HTR-8/SVneo (cell line): ENCODE measurements at regions not wholly inside any gene's neighbourhood (a gene's known extent, or its start where the extent isn't known, plus 50 kb on each side); places are given as distances from the start of the nearest gene placed in this dataset.
"Not testable (repeated sequence)": the region's sequence is repeated elsewhere in the genome, so short reads cannot be mapped to it uniquely, and the experiment has no call there.

ENCODE experiments used
- DNase-seq: peaks from one replicate; pipeline ENCODE4 v3.0.0; 2011; ENCODE audit warnings: low spot score, mixed read lengths; ENCODE audit not compliant: insufficient read length
- FAIRE-seq: peaks from 2 replicates; lab custom pipeline; 2011; peaks lifted over from hg19 to GRCh38; lab: Jason Lieb, UNC

DNA sequence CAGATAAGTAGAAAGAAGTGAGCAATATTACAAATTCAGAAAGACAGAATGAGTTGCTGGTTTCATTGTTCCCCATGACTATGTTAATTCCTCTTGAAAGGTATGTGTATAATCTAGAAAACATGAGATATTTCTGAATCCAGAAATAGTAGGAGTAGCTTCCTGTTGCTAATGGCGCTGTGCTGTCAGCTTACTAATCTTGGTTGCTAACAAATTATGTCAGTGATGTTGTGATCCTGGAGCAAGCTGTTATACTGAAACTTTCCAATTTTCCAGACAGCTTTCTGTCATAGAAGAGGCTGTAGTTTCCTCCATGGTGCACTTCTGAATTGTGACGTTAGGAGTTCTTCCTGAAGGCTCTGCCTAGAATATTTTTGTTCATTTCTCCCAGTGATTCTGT, 372.3 kb downstream of the USP25 start:
- FAIRE-seq (no peak), DNase-seq (no peak)

DNA sequence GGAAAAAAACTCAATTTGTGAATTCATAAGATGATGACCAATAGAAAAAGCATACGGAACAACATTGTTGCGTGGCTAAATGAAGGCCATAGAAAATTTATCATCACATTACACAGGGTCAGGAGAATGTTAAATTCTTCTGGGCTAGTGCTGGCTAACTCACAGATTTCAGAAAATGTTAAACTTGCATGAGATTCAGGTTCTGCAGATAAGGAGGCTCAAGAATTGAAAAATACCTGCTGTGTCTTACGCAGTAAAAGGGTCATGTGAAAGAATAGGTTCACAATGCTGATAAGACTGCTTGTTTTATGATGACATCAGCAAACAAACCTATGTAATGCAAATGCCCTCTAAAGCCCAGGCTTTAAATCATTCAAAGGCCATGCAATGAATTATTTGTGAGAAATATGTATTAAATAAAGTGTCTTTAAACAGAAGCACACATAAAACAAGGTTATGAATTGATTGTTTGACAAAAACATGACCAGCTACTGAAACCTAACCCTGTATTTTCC, 378.8 kb downstream of the USP25 start:
- no peak for DNase-seq

DNA sequence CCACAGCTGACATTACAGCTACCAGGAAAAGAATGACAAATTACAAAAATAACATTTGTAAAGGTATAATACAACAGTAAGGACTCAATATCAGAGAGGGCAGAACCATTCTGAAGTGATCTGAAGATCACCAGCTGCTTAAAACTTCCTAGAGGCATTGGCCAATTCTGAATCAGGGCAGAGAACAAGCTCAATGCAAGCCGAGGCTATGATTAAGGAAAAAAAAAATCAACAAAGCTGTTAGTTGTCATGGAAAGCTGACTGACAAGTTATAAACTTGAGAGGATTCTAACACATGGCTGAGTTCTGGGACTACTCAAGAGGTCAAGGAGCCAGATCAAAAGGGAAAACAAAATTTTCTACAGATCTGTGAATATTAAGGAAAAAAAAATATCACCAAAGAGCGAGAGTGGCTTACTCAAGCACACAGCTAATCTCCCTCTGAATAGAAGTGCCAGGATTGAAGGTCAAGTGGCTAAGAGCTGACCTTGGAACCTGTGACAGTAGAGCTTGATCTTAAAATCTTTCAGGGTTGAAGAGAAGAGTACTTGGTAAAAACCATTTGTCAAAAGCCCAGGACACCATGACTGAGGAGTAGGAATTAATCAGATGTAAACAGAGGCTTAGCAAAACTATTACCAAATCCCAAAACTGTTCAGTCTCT, 383.4 kb downstream of the USP25 start:
- DNase-seq: no peak
- no peak for FAIRE-seq

More for the DNA sequence above, 378.8 kb downstream of the USP25 start:
- no peak for FAIRE-seq

DNA sequence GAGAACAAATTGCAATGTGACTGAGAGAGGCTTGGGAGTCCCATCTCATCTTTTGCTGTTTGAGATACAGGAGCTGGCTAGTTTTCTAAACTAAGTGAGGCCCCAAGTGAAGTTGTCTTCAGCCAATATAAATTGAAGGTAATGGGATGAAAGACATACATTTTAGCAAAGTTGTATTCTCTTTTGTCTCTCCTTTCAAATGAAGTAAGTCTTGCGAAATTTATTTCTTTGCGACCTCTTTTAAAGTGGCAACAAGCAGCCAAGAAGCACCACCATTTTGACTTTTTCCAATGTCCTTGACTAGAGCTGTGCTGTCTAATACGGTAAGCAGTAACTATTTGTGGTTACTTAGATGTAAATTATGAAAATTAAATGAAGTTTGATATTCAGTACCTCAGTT, 385.7 kb downstream of the USP25 start:
- FAIRE-seq (no peak), DNase-seq (no peak)

DNA sequence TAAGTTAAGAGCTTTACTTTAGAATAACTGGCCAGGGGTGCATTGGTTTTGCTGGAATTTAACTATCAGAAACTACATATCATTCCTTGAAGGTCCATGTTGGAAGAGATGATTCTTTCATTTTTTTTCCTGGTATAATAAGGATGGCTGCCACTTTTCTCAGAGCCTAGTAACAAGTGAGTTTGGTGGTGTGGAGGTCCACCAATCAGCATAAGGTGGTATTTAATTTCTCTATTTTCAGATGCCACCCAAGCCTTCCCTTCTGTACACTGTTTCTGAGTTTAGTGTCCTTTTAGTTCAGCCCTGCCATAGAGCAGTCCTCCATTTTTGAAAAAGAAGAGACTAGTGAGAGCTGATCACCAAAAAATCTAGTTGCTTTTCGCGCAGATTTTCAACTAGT, 386.3 kb downstream of the USP25 start:
- DNase-seq (no peak), FAIRE-seq (no peak)

DNA sequence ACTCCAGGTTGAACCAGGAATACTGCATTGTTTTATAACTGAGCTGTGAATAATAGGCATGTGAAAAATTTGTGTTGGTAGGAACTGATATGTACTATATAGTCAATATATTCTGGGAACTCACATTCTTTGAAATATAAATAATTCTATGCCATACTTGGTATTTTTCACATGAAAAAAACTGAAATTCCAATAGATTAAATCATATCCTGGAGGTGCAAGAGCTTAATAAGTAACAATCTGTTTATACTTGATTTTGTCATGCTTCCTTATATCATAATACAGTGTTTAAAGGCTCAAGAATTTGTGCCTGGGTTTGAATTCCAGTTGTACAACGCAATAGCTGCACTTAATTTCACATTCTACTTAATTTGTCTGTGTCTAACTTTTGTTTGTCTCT, 387.0 kb downstream of the USP25 start:
- DNase-seq: no peak
- FAIRE-seq: no peak

DNA sequence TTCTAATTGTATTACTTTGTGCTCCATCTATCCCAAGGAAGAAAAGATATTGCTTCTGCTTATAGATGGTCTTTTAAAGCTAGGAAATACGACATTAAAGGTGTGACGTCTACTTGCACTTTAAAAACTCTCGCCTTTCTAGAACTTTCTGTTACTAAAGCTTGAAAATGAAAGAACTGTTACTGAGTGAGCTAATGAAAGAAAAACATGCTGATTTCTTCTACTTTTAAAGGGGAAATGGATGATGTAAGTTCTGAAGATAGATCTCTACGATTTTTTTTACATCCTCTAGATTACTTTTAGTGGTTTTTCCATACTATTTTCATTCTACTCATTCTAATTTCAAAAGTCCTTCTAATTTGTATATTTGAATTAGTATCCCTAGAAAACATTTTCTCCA, 387.5 kb downstream of the USP25 start:
- DNase-seq (no peak), FAIRE-seq (no peak)

DNA sequence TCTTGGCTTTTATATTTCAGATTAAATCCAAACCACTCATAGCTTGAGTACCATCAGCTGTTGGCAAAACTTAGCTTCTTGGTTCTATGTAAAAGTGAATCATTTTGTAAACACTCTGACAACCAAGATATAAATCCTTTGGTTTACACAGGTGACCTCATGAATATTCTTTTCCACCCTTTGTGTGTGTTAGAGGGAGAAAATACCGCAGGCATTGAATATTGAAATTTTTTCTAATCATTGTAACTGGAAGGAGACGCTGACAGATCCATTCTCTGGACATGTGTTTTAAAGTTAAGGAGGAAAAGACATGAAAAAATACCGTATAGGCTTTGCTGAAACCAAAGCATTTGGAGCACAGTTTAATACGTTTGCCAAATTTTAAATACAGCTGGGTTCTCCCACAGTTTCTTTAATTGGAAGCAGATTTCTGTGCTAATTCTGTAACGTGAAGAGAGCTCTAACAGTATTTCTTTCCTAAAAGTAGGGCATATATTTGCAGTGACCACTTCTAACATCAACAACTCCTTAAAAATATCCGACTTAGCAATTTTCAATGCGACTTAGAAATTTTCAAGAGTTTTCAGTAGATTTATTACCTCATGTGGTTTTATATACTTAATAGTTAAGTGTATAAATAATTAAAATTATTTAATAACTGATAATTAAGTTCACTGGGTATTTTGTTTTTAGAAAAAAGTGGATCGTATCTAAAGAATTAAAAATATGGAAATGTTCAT, 388.2 kb downstream of the USP25 start:
- no peak for FAIRE-seq
- no peak for DNase-seq

DNA sequence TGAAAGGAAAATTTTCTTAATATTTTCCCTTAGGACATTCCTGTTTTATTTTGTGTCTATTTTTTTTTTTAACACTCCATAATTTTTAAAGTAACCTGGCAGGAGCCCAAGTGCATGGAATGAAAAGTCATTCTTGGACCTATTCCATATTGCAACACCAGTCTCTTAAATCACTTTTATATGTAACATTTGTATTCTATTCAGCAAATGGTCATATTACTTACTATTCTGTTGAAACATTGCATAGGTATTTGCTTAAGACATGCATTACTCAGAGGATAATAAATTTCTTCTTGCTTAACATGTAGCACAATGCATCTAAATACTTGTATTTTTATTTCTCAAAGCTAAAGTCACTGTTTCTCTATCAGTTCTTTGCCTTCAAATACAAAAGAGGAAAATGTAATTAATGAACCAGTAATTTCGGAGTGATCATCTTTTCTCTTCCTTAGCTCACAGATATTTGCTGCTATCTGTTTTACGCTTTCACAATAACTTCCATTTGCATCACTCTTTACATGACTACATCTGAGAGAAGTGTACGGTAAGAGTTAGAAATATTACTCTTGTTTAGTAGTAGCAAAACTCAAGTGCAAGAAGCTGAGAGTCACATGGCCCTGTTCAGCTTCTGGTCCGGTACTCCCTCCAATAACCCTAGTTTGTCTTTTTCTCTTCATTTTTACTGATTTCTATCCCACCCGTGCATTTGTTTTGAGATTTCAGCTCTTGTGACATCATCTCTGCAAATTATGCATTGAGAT, 394.8 kb downstream of the USP25 start:
- FAIRE-seq (peak; percentile 55), DNase-seq (peak; percentile 59)

DNA sequence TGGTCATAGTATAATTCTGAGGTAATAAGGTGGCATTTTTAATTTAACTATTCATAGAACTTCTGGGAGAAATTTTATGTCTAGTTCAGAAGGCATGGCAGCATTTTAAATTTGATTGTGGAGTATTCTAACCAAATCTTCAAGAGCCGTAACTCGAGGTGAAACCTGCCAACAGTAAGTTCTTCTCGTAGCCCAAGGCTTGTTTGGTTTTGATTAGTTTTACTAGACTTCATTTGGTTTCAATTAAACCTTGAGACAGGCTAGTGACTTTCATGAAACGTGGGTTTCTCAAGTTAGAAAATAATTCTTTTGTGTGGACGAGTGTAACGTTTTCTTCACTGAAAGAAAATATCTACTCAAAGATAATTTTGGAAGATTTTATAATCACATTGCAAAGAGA, 395.5 kb downstream of the USP25 start:
- FAIRE-seq (no peak), DNase-seq (no peak)

DNA sequence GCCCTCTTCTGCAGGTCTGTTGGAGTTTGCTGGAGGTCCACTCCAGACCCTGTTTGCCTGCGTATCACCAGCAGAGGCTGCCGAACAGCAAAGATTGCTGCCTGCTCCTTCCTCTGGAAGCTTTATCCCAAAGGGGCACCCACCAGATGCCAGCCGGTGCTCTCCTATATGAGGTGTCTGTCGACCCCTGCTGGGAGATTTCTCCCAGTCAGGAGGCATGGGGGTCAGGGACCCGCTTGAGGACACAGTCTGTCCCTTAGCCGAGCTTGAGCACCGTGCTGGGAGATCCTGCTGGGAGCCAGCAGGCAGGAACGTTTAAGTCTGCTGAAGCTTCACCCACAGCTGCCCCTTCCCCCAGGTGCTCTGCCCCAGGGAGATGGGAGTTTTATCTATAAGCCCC, 402.7 kb downstream of the USP25 start:
- FAIRE-seq, DNase-seq: not testable (repeated sequence)

DNA sequence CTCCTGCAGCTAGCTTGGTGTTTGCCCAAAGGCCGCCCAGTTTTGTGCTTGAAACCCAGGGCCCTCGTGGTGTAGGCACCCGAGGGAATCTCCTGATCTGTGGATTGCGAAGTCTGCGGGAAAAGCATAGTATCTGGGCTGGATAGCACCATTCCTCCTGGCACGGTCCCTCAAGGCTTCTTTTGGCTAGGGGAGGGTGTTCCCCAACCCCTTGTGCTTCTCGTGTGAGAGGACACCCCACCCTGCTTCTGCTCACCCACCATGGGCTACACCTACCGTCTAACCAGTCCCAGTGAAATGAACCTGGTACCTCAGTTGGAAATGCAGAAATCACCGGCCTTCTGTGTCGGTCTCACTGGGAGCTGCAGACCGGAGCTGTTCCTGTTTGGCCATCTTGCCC, 403.5 kb downstream of the USP25 start:
- DNase-seq (no peak), FAIRE-seq (no peak)

DNA sequence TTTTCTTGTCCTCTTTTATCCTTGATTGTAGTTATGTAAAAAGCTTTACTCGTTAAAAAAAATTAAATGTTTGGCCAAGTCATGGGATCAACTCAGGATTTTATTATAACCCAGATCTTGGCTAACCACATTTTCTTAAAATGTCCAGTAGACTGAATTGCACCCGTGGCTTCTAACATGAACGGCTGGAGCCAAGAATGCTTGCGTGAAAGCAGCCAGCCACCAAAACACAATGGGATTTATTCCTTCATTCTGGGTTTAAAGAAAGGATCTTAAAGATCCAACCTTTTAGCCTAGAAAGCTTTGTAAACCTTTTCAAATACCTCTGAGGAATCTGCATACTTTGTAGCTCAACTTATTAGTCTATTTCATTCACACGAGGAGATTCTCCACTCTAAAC, 404.4 kb downstream of the USP25 start:
- FAIRE-seq (no peak), DNase-seq (no peak)

DNA sequence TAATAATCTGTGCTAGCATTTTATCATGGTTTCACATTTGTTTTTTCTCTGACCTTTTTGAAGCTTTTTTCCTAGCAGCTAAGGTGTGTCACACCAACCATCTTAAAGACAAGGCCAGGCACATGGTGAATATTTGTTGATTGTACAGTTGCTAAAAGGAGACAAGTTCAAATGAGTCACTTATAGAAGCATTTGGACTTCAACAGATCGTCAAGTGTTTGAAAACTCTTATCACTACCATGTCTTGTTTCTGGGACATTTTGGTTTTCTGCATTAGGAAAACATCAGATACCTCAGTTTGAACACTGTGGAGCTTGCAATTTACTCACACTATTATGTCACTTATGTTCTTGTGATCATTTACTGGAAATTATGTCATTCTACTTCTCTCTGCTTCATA, 407.3 kb downstream of the USP25 start:
- FAIRE-seq: no peak

DNA sequence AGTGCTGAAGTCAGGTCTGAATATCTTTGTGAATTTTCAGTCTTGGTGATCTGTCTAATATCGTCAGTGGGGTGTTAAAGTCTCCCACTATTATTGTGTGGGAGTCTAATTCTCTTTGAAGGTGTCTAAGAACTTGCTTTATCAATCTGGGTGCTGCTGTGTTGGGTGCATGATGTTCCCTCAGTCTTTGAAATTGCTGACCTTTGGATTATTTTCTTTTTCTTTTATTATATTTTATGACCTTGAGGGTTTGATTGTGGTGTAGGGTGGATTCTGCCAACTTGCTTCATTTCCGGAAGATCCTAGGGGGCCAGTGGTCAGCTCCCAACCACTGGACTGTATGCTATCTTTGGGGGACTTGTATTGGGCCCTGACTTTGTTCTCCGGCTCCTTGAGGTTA, 415.3 kb downstream of the USP25 start:
- FAIRE-seq: no peak
- no peak for DNase-seq

More for the DNA sequence above, 407.3 kb downstream of the USP25 start:
- no peak for DNase-seq

DNA sequence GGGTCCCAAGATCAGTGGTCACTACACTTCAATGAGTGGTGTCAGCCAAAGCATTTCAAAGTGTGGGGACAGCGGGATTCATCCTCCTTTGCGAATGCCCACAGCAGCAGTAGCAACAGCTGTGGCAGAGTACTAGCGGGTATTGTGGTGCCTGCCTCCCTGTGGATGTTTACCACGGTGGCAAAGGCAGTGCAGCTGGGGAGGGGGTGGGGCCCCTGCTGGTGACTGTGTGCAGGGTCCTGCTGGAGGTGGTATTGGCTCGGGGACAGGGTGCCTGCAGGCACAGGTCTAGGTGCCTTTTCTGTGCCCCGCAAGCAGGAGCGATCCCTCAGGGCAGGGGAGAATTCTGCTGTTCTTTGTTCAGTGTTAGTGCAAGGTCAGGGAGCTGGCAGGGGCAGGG, 415.7 kb downstream of the USP25 start:
- FAIRE-seq (no peak), DNase-seq (no peak)

DNA sequence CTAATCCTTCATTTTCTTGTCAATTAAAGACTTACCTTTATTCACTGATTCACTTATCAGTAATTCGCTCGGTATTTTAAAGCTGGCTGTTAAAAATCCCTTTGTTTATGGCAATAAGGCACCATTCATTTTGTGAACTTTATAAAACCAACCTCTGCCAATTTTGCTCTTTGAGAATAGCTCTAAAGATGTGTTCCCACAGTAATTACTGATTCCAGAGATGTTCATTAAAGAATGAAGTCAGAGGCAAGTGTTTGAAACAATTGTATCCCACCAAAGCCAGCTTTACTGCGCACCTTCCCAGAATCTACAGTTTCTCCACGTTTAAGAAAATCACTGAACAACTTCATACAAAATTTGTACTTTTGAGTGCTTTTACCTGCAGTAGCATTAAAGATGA, 424.5 kb downstream of the USP25 start:
- FAIRE-seq (no peak), DNase-seq (no peak)

DNA sequence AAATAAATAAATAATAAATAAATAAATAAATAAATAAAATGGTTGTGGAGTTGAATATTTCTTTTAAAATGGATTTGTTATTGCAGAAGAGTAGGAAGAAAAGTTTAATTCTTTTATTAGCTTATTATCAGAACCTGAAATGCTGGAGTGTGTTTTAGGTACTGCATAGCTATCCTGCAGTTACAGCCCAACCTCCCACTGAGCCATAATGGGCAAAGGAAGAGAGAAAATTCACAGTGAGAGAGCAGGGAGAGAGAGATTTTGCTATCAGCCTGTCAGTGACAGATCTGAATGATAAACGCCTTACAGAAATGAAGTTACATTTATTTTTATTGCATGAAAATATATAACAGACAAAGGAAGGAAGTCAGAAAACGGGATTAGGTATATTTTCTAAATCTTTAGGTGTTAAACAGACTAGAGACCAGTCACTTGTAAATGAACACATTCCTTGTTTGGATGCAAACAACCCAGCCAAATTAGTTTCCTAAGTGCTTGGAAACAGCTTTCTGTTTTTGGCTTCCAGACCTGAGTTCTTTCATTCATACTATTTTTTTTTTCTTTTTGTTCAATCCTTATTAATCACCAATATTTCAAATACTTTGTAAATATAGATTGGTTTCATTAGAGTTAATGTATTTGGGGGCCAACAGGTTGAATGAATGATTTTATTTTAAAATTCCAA, 425.3 kb downstream of the USP25 start:
- no peak for DNase-seq
- FAIRE-seq: no peak

DNA sequence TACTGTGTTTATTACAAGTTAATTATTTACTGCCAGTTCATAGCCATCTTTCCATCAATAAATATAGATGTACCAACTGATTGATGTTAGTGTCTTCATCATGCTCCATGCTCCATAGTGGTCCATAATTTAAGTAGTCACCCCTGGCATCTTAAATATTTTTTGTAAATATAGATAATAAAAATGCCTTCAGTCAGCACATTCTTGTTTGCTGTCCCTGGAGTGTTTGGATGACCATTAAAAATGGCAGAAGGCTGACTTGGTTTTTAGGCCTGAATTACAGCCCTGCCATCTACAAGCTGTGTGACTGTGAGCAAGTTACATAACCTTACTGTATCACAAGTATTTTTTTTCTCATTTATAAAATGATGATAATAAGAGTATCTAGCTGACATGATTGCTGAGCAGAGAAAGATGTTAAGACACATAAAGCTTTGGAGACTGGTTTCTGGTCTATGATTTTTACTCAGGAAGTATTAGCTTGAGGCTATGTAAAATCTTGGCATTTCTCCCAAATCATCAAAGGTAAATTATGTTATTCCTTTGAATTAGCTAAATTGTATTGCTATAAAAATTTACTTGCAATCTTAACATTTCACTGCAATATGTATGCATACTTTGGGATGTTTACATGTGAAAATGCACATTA, 427.2 kb downstream of the USP25 start:
- no peak for FAIRE-seq

More for the DNA sequence above, 427.2 kb downstream of the USP25 start:
- no peak for DNase-seq
